LNCAP (cell line): ENCODE measurements at regions not wholly inside any gene's neighbourhood (a gene's known extent, or its start where the extent isn't known, plus 50 kb on each side); places are given as distances from the start of the nearest gene placed in this dataset.

Source experiments
- CTCF ChIP-seq: fragments of 450-650 bp; IDR thresholded peaks from 2 replicates; pipeline ENCODE4 v1.5.1; 2017; ENCODE audit warnings: mild to moderate bottlenecking

- TF ChIP-seq CTCF = no peak
Measured at GRCh38 chr11:122488892-122489706, 166.4 kb upstream of the UBASH3B start.

- no peak for TF ChIP-seq CTCF
Measured at GRCh38 chr11:122487669-122488068, 167.9 kb upstream of the UBASH3B start.

- TF ChIP-seq CTCF = no peak
Measured at GRCh38 chr11:122486793-122487495, 168.6 kb upstream of the UBASH3B start.

- TF ChIP-seq CTCF = no peak
Measured at GRCh38 chr11:122478986-122479385, 176.5 kb upstream of the UBASH3B start.

- no peak for TF ChIP-seq CTCF
Measured at GRCh38 chr11:122468965-122469364, 186.6 kb upstream of the UBASH3B start.

GRCh38 chr11:122463530-122463929 is 192.0 kb upstream of the UBASH3B start:
- no peak for TF ChIP-seq CTCF

GRCh38 chr11:122459064-122459463 is 196.5 kb upstream of the UBASH3B start:
- no peak for TF ChIP-seq CTCF
